NCI-H1417 (cell line): ENCODE measurements at regions not wholly inside any gene's neighbourhood (a gene's known extent, or its start where the extent isn't known, plus 50 kb on each side); places are given as distances from the start of the nearest gene placed in this dataset.

Experiments
- DNase-seq, 3 experiments: peaks; one replicate each; lab custom pipeline; 2025; lab: John Stamatoyannopoulos, UW

DNA sequence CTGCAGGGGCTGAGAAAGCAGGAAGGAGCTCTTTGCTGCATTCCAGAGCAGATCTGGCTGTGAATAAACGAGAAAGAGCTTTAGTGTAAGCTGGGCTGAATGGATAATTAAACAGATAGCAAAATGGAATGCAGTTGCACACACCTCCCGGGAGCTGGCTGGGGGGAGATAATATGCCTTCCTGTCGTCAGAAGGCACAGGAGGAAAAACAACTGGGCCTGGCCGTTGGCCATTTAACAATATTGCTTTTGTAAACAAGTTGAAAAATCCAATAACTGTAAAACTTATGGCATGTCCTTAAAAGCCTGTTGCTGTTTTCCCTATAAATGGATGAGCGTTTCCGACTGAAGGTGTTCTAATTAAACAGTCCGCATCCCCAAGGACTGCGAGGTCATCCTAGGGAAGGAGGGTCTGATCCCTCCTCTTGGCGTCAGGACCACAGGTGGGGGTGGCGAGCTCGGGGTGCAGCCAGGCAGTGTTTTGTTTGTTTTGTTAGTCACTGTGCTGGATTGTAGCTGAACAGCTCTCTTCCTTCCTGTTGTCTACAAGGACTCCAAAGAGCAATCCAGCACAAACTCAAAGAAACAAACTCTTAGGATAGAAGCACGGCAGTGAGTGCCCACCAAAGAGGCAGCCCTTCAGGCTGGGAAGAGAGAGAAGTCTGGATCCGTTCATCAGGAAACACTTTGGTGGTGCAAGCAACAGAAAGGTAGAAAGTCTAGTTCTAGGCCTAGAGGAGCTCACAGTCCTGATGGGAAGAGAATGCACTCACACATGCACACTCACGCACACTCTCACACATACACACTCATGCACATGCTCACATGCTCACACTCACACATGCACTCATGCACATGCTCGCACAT is 133.4 kb upstream of the SMAD3 start:
- peak in 2 of 3 experiments; percentile 27 to 50 for DNase-seq

- DNase-seq = no peak
These were observed 132.8 kb upstream of the SMAD3 start for GRCh38 chr15:66932634-66933024.

- DNase-seq = no peak
These were observed 131.2 kb upstream of the SMAD3 start for GRCh38 chr15:66933932-66934867.

- no peak for DNase-seq
These were observed 130.4 kb upstream of the SMAD3 start for GRCh38 chr15:66934868-66935520.

GRCh38 chr15:66935688-66936087 is 129.7 kb upstream of the SMAD3 start:
- no peak for DNase-seq

- DNase-seq = no peak
These were observed 129.1 kb upstream of the SMAD3 start for GRCh38 chr15:66936109-66936860.

DNA sequence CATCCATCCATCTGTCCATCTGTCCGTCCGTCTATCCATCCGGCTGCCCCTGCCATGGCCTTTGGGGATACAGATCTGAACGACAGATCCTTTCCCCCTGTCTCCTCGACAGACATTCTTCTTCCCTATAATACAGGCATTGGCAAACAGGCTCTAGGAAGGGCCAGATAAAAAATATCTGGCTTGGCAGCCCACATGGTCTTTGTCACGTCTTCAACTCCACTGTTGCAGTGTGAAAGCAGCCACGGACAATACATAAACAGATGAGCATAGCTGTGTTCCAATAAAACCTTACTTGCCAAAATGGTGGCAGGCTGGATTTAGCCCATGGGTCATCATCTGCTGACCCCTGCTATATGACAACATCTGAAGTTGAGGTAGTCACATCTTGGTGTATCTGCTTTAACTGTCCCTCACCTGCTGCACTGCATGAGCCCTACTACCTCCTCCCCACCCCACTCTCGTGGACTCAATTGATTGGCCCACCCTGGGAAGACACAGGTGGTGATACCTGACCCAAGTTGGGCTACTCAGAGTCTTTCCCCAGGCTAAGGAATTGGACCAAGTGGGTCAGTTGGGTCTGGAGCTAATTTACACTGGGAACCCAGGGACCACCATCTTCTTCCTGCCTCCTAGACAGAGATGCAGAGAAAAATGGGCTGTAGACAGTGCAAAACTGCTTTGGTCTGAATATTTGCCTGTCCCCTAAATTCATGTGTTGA is 128.4 kb upstream of the SMAD3 start:
- DNase-seq = no peak

- DNase-seq = no peak
These were observed 127.8 kb upstream of the SMAD3 start for GRCh38 chr15:66937588-66937987.

DNA sequence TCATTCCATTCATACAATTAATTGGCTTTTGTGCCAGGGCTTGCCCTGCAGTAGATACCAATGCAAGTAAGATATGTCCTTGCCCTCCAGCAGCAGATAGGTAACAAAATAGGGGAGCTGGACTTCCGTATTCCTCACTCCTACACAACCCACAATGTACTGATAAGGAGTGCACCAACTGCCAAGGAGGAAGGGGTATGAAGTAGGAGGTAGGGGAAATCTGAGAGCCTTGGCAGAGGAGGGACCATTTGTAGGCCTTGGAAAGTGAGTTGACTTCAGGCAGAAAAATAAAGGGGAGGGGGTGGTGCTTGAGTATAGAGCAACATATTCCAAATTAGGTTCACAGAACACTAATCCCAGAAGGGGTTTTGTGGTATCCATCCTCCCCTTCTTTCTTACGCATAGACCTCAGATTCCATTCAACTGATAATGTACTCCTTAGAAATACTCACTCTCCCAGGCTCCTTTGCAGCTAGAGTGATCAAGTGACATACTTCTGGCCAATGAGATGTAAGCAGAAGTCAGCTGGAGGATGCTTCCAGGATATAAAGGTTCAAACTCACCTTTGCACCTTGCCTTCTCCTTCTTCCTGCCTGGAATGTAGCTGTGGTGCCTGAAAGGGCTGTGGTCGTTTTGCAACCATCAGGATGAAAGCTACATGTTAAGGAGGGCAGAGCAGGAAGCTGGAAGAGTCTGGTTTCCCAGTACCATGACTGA is 127.1 kb upstream of the SMAD3 start:
- no peak for DNase-seq

GRCh38 chr15:66939016-66939415 is 126.4 kb upstream of the SMAD3 start:
- no peak for DNase-seq

DNA sequence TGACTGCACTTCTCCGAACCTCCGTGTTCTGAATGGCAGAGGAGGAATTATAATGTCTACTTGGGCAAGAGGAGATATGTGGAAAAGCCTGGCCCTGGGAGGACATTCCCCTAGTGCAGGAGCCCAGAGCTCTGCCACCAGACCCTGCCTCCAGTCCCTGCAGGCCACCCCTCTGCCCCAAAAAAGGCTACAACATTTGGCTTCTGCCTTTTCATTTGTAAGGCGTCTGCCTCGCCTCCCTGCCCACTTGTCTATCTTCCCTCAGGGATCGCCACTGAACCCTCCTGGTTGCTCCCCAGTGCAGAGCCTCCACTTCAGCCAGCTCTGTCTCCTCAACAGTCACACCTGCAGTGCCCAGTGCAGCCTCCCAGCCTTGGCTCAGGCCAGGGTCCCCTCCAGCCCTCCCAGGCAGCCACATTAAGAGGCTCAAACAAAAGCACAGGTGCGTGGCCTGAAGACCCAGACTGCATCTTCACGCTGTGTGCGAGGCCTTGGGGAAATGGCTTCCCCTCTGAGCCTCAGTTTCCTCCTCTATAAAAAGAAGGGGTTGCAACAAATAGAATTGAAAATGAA is 125.9 kb upstream of the SMAD3 start:
- no peak for DNase-seq

DNA sequence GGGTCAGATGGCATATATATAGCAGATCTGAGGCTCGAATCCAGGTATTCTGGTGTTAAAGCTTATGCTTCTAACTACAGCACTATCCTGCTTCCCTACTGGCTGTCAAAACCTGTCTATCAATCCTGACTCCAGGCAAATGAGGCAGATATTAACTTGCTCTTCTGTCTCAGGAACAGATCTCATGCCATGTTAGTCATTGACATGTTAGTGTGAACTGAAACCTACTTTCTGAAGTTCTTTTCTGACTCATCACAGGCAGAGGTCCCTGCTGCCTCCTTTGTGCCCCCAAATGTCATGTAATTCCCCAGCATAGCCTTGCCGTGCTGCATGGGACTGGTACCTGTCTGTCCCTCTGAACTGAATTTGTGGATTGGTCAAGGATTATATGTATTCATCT is 125.0 kb upstream of the SMAD3 start:
- DNase-seq = no peak

DNA sequence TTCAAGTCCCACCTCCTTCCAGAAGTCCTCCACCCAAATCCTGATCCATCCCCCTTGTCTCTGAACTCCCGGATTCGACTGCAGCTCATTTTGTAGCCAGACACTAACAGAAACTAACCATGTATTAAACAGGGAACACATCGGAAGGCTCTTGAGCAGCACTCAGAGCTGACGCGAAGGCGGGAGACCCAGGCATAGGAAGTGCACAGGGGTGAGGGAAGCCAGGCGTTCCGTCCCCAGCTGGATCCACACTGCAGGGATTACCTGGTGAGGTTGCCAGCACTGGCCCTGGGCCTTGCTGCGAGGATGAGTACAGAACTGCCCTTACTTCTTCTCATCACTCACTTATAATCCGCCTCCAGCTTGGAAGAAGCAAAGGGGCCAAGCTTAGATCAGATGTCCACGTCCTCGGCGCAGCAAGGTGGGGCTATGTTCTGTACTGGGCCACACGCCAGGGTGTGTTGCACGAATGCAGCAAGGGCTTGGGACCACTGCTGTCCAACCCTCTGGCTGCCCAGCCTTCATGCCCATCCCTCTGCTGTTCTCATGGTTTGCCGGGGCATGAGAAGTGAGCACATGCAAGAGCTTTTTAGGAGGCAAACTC is 124.2 kb upstream of the SMAD3 start:
- DNase-seq = no peak

DNA sequence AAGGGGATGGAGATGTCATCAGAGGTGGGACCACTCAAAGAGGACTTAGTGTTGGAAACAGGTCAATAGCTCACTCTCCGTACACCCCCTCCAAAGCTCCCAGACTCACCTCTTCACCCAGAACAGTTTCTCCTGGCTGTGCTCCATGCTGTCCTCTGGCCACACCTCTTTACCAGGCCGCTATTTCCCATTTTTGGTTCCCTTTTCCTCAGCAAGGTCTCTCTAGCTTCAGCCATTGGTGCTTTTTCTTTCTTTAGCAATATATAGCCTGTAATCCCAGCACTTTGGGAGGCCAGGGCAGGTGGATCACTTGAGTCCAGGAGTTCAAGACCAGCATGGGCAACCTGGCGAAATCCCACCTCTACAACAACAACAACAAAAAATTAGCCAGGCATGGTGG is 123.6 kb upstream of the SMAD3 start:
- DNase-seq = no peak

GRCh38 chr15:66942649-66943390 is 122.6 kb upstream of the SMAD3 start:
- peak in 1 of 3 experiments; percentile 57 for DNase-seq

DNA sequence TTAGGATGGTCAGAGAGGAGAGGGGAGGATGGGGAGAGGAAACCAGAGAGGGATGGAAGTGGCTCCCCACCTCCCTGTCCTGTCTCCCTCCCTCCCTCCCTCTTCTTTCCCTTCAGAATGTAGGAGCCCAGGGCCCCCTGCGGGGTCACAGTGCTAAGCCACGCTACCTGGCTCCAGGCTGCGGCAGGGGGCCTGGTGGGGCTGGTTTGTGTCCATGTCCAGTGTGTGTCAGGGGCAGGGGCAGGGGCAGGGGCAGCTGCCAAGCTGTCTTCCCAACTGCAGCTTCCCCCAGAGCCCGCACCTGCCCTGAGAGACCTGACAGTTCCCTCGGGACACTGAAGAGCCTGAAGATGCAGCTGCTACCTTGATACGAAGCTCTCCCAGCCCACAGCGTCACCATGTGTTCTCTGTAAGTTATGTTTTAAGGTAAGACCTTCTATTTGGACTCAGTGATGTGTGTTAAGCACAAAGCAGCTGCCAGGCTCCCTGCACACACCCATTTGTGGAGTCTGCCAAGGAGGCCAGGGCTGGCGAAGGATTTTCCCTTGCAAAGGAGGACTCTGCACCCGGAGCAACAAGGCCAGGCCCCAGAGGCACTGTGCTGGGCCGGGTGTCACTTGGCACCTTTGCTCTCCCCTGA is 121.8 kb upstream of the SMAD3 start:
- peak; percentile 80 to 88 (median 84) for DNase-seq

GRCh38 chr15:66944121-66944520 is 121.3 kb upstream of the SMAD3 start:
- DNase-seq = no peak

- DNase-seq = no peak
These were observed 120.1 kb upstream of the SMAD3 start for GRCh38 chr15:66945286-66945685.
